Thoracic aorta (tissue), 2 donors: ENCODE measurements at regions not wholly inside any gene's neighbourhood (a gene's known extent, or its start where the extent isn't known, plus 50 kb on each side); places are given as distances from the start of the nearest gene placed in this dataset.

Experiments
- ATAC-seq: fragments of 150-250 bp; one replicate; pipeline ENCODE4 v1.8.0; 2017; ENCODE audit warnings: low read depth; ENCODE audit not compliant: insufficient number of reproducible peaks, low FRiP score
- DNase-seq: peaks from one replicate; pipeline ENCODE4 v3.0.0-alpha.2; 2020; ENCODE audit warnings: low spot score
- H3K27ac ChIP-seq, 2 donors: fragments of 200-600 bp; sonication (generic); 1 replicate in 1 of 2; 2 replicates in 1 of 2; pipeline ENCODE4 v1.5.1; 2016; ENCODE audit warnings: mild to moderate bottlenecking in 2 of 2, moderate library complexity in 2 of 2
- H3K27me3 ChIP-seq: fragments of 200-600 bp; sonication (generic); replicated peaks from 2 replicates; pipeline ENCODE4 v1.6.0; 2016; ENCODE audit warnings: mild to moderate bottlenecking; ENCODE audit not compliant: insufficient read depth
- H3K36me3 ChIP-seq: fragments of 200-600 bp; sonication (generic); one replicate; pipeline ENCODE4 v1.5.1; 2016
- H3K4me1 ChIP-seq, 2 donors: fragments of 200-600 bp; sonication (generic); 1 replicate in 1 of 2; 2 replicates in 1 of 2; pipeline versions ENCODE4 v1.5.1 to v1.6.0; 2016; ENCODE audit warnings: low read depth in 2 of 2, mild to moderate bottlenecking in 1 of 2; ENCODE audit not compliant: control insufficient read depth in 1 of 2
- H3K4me3 ChIP-seq: fragments of 200-600 bp; sonication (generic); 2 replicates; pipeline ENCODE4 v1.5.1; 2016; ENCODE audit warnings: mild to moderate bottlenecking
- H3K9me3 ChIP-seq: fragments of 200-600 bp; sonication (generic); 2 replicates; pipeline ENCODE4 v1.5.1; 2016
- TF ChIP-seq, protein P1 (sequence below): fragments of 200-600 bp; sonication (generic); IDR thresholded peaks from one replicate; pipeline ENCODE4 v1.5.1; 2019; ENCODE audit warnings: antibody characterized with exemption

DNA sequence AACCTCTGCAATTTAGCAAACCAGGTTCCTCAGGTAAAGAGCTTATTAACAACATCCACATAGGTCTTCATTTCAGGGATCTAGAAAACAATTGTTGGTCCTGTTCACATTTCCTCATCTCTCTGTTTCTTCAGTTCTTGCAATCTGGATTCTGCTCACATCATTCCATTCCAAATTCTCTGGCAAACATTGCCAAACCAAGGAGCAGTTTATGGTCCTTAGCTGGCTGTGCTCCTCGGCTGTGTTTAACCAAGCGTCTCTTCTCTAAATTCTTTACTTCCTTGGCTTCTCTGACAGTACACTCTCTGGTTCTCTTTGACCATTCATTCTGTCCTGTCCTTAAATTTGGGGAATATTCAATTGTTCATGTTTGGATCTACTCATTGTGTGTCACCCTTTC, 65.8 kb upstream of the RANBP3L start:
- Histone ChIP-seq H3K4me1 (peaks cover 6 to 42% of the 10 kb centered on the region in 2 donors), H3K27me3 (no peaks in the 10 kb centered on the region), H3K27ac (peak overlapping the region in 1 of 2 donors; percentile 16), H3K9me3 (no peaks in the 10 kb centered on the region), H3K4me3 (no peak overlapping the region), H3K36me3 (no peaks in the 10 kb centered on the region)
- DNase-seq (no peak), ATAC-seq (no peak)
- TF ChIP-seq, protein P1, sequence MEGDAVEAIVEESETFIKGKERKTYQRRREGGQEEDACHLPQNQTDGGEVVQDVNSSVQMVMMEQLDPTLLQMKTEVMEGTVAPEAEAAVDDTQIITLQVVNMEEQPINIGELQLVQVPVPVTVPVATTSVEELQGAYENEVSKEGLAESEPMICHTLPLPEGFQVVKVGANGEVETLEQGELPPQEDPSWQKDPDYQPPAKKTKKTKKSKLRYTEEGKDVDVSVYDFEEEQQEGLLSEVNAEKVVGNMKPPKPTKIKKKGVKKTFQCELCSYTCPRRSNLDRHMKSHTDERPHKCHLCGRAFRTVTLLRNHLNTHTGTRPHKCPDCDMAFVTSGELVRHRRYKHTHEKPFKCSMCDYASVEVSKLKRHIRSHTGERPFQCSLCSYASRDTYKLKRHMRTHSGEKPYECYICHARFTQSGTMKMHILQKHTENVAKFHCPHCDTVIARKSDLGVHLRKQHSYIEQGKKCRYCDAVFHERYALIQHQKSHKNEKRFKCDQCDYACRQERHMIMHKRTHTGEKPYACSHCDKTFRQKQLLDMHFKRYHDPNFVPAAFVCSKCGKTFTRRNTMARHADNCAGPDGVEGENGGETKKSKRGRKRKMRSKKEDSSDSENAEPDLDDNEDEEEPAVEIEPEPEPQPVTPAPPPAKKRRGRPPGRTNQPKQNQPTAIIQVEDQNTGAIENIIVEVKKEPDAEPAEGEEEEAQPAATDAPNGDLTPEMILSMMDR = no peak

DNA sequence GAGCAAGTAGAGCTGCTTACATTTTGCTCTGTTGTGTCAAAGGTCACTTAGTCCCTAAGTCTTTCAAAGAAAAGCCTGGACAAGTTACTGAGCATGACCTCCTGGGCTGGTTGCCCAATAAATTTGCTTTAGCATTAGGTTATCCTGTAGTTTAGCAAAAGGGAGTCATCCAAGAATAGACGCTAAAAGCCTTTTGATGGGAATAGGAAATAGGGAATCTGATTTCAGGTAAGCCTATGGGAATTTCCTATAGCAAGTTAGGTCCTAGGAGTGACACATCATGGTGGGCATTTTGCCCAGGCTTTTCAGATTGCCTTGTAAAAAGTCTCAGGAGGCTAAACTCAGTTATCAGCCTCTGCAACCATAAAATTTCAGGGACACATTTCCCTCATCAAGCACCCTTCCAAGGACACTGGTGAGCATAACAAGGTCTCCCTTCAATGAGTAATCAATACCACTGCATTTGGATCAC, 67.6 kb upstream of the RANBP3L start:
- no peak overlapping the region for H3K27ac ChIP-seq
- H3K4me1 ChIP-seq = peaks cover 6 to 32% of the 10 kb centered on the region in 2 donors
- H3K9me3 ChIP-seq = no peaks in the 10 kb centered on the region
- no peak overlapping the region for H3K4me3 ChIP-seq
- no peaks in the 10 kb centered on the region for H3K27me3 ChIP-seq
- DNase-seq (no peak), ATAC-seq (no peak)
- TF ChIP-seq, protein P1 = no peak
- no peaks in the 10 kb centered on the region for H3K36me3 ChIP-seq

DNA sequence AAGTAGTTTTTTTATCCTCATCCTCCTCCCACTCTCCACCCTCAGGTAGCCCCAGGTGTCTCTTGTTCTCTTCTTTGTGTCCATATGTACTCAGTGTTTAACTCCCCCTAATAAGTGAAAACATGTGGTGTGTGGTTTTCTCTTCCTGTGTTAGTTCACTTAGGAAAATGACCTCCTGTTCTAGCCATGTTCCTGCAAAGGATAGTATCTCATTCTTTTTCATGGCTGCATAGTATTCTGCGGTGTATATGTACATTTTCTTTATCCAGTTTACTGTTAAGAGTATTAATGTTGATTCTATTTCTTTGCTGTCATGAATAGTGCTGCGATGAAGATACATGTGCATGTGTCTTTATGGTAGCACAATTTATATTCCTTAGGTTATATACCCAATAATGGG, 68.4 kb upstream of the RANBP3L start:
- TF ChIP-seq, protein P1 = no peak
- Histone ChIP-seq H3K36me3 (no peaks in the 10 kb centered on the region), H3K27ac (no peak overlapping the region), H3K27me3 (no peaks in the 10 kb centered on the region), H3K9me3 (no peaks in the 10 kb centered on the region), H3K4me3 (no peak overlapping the region), H3K4me1 (peaks cover 6 to 28% of the 10 kb centered on the region in 2 donors)
- DNase-seq (no peak), ATAC-seq (no peak)

DNA sequence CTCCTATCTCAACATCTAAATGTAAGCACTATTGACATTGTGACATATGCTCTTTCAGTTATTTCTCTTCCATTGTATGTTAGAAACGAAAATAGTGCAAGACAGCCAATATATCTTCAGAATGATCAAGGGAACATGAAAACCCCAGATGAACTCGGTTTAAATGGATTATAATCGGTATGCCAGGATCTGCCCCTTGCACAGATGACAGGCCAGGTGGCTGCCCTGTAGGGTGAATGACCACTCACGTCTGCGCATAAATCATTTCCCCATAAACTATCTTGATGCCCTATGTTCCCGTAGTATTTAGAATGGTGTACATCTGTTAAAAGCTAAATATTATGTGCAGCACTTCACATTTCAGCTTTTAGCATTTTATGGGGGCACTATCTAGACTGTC, 69.7 kb upstream of the RANBP3L start:
- no peaks in the 10 kb centered on the region for H3K36me3 ChIP-seq
- no peaks in the 10 kb centered on the region for H3K27me3 ChIP-seq
- TF ChIP-seq, protein P1 = no peak
- H3K4me1 ChIP-seq = peaks cover 6 to 26% of the 10 kb centered on the region in 2 donors
- ATAC-seq (no peak), DNase-seq (no peak)
- H3K27ac ChIP-seq = no peak overlapping the region
- H3K9me3 ChIP-seq = no peaks in the 10 kb centered on the region
- no peak overlapping the region for H3K4me3 ChIP-seq

DNA sequence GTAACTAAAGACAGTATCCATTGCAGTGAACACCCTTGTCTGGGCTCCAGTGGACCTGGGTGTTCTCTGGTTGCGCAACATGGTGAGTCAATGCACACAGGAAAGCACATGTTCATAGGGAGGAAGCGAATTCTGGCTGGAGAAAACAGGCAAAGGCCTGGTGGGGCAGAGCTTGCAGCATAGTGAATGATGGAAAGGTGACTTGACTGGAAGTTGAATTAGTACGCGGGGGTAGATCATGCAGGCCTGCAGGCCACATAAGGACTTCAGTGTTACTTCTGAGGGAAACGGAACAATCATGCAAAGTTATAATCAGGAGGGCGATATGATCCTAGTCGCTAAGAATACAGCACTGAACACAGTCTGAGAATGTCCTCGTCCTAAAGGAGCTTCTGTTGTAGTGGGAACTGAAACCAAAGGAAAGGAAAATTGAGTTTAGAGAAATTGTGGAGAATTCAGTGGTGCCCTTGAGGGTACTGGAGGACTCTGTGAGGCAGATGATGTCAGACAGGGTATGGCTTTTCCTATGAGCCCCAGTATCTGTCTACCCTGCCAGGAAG, 71.9 kb upstream of the RANBP3L start:
- no peaks in the 10 kb centered on the region for H3K9me3 ChIP-seq
- H3K27me3 ChIP-seq = no peaks in the 10 kb centered on the region
- DNase-seq = peak; percentile 49
- TF ChIP-seq, protein P1 = no peak
- H3K27ac ChIP-seq = no peak overlapping the region
- H3K4me3 ChIP-seq = no peak overlapping the region
- ATAC-seq = no peak
- H3K36me3 ChIP-seq = no peaks in the 10 kb centered on the region
- peaks cover 0 to 8% of the 10 kb centered on the region in 2 donors for H3K4me1 ChIP-seq
